HAP-1 (cell line): ENCODE measurements at regions not wholly inside any gene's neighbourhood (a gene's known extent, or its start where the extent isn't known, plus 50 kb on each side); places are given as distances from the start of the nearest gene placed in this dataset.

Experiments
- DNase-seq, 2 experiments: peaks; one replicate each; pipeline ENCODE4 v3.0.0-alpha.2; 2016 to 2020; ENCODE audit warnings: low spot score in 2 of 2
- H3K27me3 ChIP-seq: fragments of 250-450 bp; sonication (Bioruptor Pico); 2 replicates; pipeline ENCODE4 v1.5.1; 2020; ENCODE audit warnings: low read depth, mild to moderate bottlenecking, moderate library complexity
- H3K36me3 ChIP-seq: fragments of 250-450 bp; sonication (Bioruptor Pico); replicated peaks from 2 replicates; pipeline ENCODE4 v1.5.1; 2020; ENCODE audit warnings: mild to moderate bottlenecking
- H3K4me1 ChIP-seq: fragments of 250-450 bp; sonication (Bioruptor Pico); 2 replicates; pipeline ENCODE4 v1.5.1; 2020; ENCODE audit warnings: mild to moderate bottlenecking
- H3K4me3 ChIP-seq: fragments of 250-450 bp; sonication (Bioruptor Pico); 2 replicates; pipeline ENCODE4 v1.5.1; 2020; ENCODE audit warnings: mild to moderate bottlenecking, moderate library complexity
- H3K9me3 ChIP-seq: fragments of 250-450 bp; sonication (Bioruptor Pico); 2 replicates; pipeline ENCODE4 v1.5.1; 2020; ENCODE audit warnings: mild to moderate bottlenecking, moderate library complexity
- in situ Hi-C: fragments of 300-500 bp; cut with MboI; formaldehyde crosslinking; loops from 3 replicates; pipeline ENCODE4 v1.14.3; 2020; ENCODE audit warnings: low sequenced_read_pairs, inconsistent platforms, mixed read lengths

DNA sequence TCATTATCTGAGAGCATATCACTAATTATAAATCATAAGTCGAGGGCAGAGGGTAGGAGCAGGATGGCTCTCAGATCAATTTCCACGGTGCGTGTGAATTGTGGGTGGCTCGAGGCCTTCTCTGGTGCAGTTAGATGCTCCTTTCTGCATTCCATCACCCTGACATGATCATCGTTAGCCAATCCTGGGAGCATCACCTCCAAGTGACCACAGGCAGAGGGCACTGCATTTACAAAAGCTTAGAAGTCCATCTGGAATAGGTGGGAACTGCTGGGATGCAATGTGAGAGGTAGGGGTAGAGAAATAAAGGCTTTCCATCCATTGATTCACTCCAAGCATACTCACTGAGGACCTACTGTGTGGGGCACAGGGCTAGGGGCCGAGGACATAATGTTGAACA is 538.2 kb upstream of the TBX3 start:
- Histone ChIP-seq H3K9me3 (no peaks in the 10 kb centered on the region), H3K36me3 (no peaks in the 10 kb centered on the region), H3K27me3 (no peaks in the 10 kb centered on the region), H3K4me1 (no peaks in the 10 kb centered on the region), H3K4me3 (no peak overlapping the region)
- DNase-seq = no peak
- in situ Hi-C loops = no loop called here

DNA sequence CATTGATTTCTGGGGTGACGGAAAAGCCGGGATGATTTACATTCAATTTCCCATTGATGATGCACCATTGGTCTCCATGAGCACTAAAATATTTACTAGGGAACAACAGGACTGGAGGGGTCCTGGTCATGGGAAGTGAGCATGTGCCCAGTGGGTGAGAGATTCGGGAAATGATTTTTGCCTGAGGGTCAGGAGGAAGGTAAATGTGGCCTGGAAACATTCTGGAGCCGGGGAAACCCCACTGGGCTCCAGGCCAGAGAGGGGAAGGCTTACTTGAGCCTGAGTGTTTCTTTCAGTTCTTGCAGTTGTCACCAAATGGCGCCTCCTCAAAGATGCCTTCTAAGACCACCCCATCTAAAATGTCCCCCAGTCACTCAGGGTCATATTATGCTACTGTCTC is 532.3 kb upstream of the TBX3 start:
- H3K4me1 ChIP-seq = no peaks in the 10 kb centered on the region
- no peaks in the 10 kb centered on the region for H3K9me3 ChIP-seq
- H3K4me3 ChIP-seq = no peak overlapping the region
- in situ Hi-C loops = no loop called here
- H3K27me3 ChIP-seq = no peaks in the 10 kb centered on the region
- no peaks in the 10 kb centered on the region for H3K36me3 ChIP-seq
- DNase-seq = no peak

DNA sequence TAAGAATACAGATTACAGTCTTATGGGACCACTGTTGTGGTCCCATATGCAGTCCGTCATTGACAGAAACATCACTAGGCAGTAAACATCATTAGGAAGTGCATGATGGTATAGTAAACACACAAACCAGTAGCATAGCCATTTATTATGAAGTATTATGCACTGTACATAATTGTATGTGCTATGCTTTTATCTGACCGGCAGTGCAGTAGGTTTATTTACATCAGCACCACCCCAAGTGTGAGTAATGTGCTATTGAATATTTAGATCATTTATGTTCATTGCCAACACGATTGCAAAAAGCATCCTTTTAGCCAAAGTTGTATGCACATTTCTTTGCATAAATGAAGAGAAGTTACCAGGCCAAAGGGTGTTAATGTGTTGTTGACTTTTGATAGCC is 531.6 kb upstream of the TBX3 start:
- H3K4me3 ChIP-seq = no peak overlapping the region
- no peak for DNase-seq
- no peaks in the 10 kb centered on the region for H3K4me1 ChIP-seq
- H3K9me3 ChIP-seq = no peaks in the 10 kb centered on the region
- no peaks in the 10 kb centered on the region for H3K36me3 ChIP-seq
- in situ Hi-C loops = no loop called here
- no peaks in the 10 kb centered on the region for H3K27me3 ChIP-seq

- DNase-seq = no peak
- Histone ChIP-seq H3K4me3 (no peak overlapping the region), H3K4me1 (no peaks in the 10 kb centered on the region), H3K9me3 (no peaks in the 10 kb centered on the region), H3K27me3 (no peaks in the 10 kb centered on the region), H3K36me3 (no peaks in the 10 kb centered on the region)
- in situ Hi-C loops = no loop called here
Observed at GRCh38 chr12:115213538-115214016, 529.6 kb upstream of the TBX3 start.

DNA sequence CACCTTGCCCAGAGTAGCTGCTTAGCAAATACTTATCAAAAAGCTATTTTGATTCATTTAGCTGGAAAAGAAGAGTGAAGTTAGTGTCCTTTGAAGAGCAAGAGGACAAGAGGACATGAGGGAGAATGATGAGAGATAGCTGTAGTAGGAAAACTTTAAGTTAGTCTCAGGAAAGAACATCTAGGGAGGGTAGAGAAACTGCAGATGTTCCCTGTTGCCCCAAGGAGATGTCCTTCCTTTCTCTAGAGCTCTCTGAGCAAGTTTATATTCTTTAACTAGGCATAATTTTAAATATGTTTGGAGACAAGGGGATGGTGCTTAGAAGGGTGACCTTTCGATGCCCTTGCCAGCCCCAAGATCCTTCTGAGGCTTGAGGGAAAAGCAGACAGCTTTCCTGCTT is 529.1 kb upstream of the TBX3 start:
- H3K4me3 ChIP-seq = no peak overlapping the region
- H3K27me3 ChIP-seq = no peaks in the 10 kb centered on the region
- H3K9me3 ChIP-seq = no peaks in the 10 kb centered on the region
- H3K36me3 ChIP-seq = no peaks in the 10 kb centered on the region
- no peak for DNase-seq
- in situ Hi-C loops = no loop called here
- H3K4me1 ChIP-seq = no peaks in the 10 kb centered on the region

DNA sequence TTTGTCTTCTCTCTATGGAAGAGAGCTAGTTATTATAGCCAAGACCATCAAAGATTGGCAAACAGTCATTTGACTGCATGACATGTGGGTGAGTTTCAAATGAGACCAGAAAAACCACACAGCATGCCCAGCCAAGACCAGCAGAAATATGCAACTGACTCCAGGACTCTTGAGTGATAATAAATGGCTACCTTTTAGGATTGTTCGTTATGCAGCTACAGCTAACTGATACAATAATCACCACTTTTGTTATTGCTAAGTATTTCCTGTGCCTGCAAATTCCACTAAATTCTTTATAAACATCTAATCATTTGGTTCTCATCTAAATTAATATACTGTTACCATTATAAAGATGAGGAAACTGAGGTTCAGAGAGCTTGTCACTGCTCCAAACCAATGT is 528.4 kb upstream of the TBX3 start:
- Histone ChIP-seq H3K4me1 (no peaks in the 10 kb centered on the region), H3K27me3 (no peaks in the 10 kb centered on the region), H3K4me3 (no peak overlapping the region), H3K36me3 (no peaks in the 10 kb centered on the region), H3K9me3 (no peaks in the 10 kb centered on the region)
- in situ Hi-C loops = no loop called here
- no peak for DNase-seq

- H3K9me3 ChIP-seq = no peaks in the 10 kb centered on the region
- no peaks in the 10 kb centered on the region for H3K27me3 ChIP-seq
- no peak overlapping the region for H3K4me3 ChIP-seq
- in situ Hi-C loops = no loop called here
- no peaks in the 10 kb centered on the region for H3K36me3 ChIP-seq
- H3K4me1 ChIP-seq = no peaks in the 10 kb centered on the region
- DNase-seq = no peak
Observed at GRCh38 chr12:115210533-115211252, 526.7 kb upstream of the TBX3 start.

DNA sequence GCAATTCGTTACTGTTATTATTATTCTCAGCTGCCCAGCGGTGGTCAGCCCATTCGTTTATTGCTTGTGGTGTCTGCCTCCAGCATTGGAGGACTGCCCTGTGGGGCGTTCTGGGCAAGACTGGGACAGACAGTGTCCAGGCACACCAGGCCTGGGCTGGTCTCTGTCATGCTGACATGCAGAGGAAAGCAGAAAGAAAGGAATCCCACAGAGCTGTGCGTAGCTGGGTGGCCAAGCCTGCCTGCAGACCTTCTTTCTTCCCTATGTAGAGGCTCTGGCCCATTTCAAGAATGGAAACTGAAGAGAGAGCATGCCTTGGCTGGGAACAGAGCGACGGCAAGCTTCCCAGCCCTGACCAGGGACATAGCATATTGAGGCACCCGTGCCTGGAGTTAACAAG is 525.3 kb upstream of the TBX3 start:
- Histone ChIP-seq H3K36me3 (no peaks in the 10 kb centered on the region), H3K4me1 (no peaks in the 10 kb centered on the region), H3K9me3 (no peaks in the 10 kb centered on the region), H3K27me3 (no peaks in the 10 kb centered on the region), H3K4me3 (no peak overlapping the region)
- no peak for DNase-seq
- in situ Hi-C loops = no loop called here

DNA sequence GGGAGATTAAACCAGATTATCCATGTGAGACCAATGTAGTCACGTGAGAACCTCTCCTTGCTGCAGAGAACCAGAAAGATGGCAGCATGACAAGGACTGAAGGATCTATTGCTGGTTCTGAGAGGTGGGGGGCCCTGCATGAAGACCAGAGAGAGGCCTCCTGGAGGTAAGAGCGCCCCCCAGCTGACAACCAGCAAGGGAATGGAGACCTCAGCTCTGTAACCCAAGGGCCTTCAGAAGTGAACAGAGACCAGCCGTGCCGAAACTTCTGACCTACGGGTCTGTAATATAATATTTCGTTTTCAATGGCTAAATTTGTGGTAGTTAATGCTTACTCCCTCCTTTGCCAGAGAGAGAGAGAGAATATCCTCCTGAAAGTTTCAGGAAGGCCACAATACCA is 524.1 kb upstream of the TBX3 start:
- Histone ChIP-seq H3K27me3 (no peaks in the 10 kb centered on the region), H3K4me1 (no peaks in the 10 kb centered on the region), H3K9me3 (no peaks in the 10 kb centered on the region), H3K36me3 (no peaks in the 10 kb centered on the region), H3K4me3 (no peak overlapping the region)
- no peak for DNase-seq
- in situ Hi-C loops = no loop called here

GRCh38 chr12:115207216-115207915 is 523.4 kb upstream of the TBX3 start:
- H3K9me3 ChIP-seq = no peaks in the 10 kb centered on the region
- no peak overlapping the region for H3K4me3 ChIP-seq
- no peaks in the 10 kb centered on the region for H3K36me3 ChIP-seq
- no peaks in the 10 kb centered on the region for H3K4me1 ChIP-seq
- H3K27me3 ChIP-seq = no peaks in the 10 kb centered on the region
- in situ Hi-C loops = no loop called here
- DNase-seq = no peak

DNA sequence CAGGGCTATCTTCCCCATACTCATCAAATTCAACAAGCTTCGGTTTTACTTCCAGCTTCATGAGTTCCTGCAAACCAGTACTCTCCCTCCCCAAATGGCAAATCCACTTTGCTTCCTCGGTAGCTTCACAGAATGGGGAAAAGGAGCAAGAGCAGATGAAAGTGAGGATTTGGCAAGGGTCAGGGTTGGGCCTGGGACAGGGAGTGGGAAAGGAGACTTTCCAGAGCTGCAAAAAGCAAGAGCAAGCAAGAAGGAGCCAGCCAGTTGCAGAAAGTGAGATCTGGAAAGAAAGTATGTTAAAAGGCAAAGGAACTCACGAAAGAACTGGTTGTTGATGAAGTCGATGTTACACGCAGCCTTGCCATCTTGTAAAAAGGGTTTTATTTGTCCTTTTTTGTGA is 522.8 kb upstream of the TBX3 start:
- no peak for DNase-seq
- no peaks in the 10 kb centered on the region for H3K9me3 ChIP-seq
- H3K27me3 ChIP-seq = no peaks in the 10 kb centered on the region
- H3K4me1 ChIP-seq = no peaks in the 10 kb centered on the region
- in situ Hi-C loops = no loop called here
- H3K36me3 ChIP-seq = no peaks in the 10 kb centered on the region
- no peak overlapping the region for H3K4me3 ChIP-seq

DNA sequence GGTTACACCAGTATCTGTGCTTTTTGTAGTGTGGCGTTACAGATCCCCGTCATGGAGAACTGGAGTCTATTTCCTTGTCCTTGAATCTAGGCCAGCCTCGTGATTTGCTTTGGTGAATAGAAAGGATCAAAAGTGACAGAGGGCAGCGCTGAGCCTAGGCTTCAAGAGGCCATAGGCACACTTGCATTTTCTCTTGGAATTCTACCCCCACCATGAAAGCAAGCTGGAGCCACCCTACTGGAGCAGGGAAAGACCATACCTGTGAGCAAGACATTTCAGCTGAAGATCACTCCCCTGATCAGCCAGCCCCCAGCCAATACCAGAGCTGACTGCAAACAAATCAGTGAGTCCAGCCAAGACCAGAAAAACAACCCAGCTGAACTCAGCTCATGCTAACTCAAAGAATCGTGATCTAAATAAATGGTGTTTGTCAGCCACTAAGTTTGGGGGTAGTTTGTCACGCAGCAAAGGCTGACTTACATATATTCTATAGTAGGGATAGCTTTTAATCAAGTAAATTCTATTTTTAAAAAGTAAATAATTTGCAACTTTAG is 521.9 kb upstream of the TBX3 start:
- Histone ChIP-seq H3K9me3 (no peaks in the 10 kb centered on the region), H3K36me3 (no peaks in the 10 kb centered on the region), H3K4me1 (no peaks in the 10 kb centered on the region), H3K27me3 (no peaks in the 10 kb centered on the region), H3K4me3 (no peak overlapping the region)
- in situ Hi-C loops = no loop called here
- no peak for DNase-seq

DNA sequence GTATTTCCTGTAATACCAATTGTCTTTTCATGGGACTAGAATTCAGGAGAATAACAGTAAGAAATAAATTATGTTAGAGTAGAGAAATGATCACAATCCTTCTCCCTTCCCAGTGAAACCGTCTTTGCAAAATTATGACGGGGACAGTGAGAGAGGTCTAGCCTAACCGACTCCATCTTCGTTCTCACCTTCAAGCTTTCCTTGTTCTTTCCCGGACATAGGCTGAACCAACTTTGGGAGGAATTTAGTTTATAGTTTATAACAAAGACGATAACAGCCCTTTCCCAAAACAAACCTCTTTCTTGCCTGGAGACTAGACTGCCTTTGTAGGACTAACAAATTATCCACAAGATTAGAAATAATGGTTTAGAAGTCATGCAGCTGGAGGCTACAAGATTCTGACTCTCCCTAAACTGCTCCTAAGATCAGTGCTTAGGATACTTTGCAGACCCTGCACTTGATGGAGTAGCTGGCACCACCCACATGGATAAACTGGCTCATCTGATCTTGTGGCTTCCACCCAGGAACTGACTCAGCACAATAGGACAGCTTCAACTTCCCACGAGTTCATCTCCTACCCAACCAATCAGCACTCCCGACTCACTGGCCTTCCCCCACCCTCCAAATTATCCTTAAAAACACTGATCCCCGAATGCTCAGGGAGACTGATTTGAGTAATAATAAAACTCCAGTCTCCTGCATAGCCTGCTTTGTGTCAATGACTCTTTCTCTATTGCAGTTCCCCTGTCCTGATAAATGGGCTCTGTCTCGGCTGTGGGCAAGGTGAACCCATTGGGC is 521.2 kb upstream of the TBX3 start:
- Histone ChIP-seq H3K9me3 (no peaks in the 10 kb centered on the region), H3K4me1 (no peaks in the 10 kb centered on the region), H3K4me3 (no peak overlapping the region), H3K36me3 (no peaks in the 10 kb centered on the region), H3K27me3 (no peaks in the 10 kb centered on the region)
- in situ Hi-C loops = no loop called here
- no peak for DNase-seq

DNA sequence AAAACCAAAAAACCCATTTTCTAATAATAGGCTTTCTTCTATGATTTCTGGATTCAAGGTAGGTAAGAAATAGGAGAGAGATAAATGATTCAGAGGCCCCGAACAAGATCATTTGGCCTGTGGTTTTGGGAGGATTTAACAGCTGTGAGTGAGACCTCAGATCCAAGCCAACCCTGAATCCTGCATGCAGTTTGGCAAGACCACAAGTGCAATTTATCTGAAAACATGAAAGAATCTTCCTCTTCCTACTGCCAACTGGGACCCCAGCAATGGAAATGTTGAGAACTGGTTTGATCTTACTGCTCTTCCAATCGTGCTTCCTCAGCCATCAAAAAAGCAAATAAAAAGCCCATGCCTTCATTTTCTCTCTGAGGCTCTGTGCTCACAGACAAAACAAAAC is 519.7 kb upstream of the TBX3 start:
- no peaks in the 10 kb centered on the region for H3K36me3 ChIP-seq
- H3K4me1 ChIP-seq = no peaks in the 10 kb centered on the region
- no peaks in the 10 kb centered on the region for H3K9me3 ChIP-seq
- H3K27me3 ChIP-seq = no peaks in the 10 kb centered on the region
- no peak for DNase-seq
- in situ Hi-C loops = no loop called here
- no peak overlapping the region for H3K4me3 ChIP-seq
